ENCODE measurements at regions not wholly inside any gene's neighbourhood (a gene's known extent, or its start where the extent isn't known, plus 50 kb on each side); places are given as distances from the start of the nearest gene placed in this dataset.
A peak's percentile ranks its signal among the peaks of the same experiment; 100 is the strongest.

DNA sequence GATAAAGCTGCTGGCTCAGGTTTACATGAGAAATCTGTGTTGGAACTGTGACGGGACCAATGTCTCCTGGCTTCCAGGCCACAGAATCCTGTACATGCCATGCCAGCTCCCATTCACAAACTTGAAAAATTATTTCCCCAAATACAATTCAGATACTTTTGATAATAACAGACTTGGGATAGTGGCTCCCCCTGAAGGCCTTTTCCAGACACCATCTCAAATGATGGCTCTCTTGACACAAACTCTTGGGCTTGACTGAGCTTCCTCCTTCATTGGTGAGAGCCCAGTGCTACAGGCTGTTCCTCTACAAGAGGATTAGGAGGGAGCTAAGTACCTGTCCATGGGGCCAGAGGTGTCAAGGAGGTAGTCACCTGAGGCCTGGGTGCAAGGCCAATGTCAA lies 104.7 kb upstream of the PAX6 start:
- TF ChIP-seq, protein P1, sequence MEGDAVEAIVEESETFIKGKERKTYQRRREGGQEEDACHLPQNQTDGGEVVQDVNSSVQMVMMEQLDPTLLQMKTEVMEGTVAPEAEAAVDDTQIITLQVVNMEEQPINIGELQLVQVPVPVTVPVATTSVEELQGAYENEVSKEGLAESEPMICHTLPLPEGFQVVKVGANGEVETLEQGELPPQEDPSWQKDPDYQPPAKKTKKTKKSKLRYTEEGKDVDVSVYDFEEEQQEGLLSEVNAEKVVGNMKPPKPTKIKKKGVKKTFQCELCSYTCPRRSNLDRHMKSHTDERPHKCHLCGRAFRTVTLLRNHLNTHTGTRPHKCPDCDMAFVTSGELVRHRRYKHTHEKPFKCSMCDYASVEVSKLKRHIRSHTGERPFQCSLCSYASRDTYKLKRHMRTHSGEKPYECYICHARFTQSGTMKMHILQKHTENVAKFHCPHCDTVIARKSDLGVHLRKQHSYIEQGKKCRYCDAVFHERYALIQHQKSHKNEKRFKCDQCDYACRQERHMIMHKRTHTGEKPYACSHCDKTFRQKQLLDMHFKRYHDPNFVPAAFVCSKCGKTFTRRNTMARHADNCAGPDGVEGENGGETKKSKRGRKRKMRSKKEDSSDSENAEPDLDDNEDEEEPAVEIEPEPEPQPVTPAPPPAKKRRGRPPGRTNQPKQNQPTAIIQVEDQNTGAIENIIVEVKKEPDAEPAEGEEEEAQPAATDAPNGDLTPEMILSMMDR (IDR thresholded peaks at IDR 0.05; ENCODE audit: insufficient read depth, low read depth, low read length, missing control alignments) = no peak
- DNase-seq (ENCODE audit: low read depth) = no peak
- H3K4me3 ChIP-seq (ENCODE audit: low read depth, low read length) = no peak overlapping the region

DNA sequence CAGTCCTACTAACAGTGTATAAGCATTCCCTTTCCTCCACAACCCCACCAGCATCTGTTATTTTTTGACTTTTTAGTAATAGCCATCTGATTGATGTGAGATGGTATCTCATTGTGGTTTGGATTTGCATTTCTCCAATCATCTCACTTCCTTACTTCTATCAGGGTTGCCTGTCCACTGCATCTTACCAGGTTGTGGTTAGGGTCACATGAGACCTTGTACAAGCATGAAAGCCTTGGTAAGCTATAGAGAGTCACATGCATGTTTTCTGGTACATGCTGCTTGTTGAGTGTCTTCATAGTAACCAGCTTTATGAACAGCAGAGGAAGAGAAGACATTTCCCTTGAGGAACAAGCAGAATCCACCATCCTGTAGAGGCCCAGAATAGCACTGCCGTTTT lies 102.9 kb upstream of the PAX6 start:
- TF ChIP-seq, protein P1 (IDR thresholded peaks at IDR 0.05; ENCODE audit: insufficient read depth, low read depth, low read length, missing control alignments) = no peak
- H3K4me3 ChIP-seq (ENCODE audit: low read depth, low read length) = no peak overlapping the region
- DNase-seq (ENCODE audit: low read depth) = peak; percentile 23

DNA sequence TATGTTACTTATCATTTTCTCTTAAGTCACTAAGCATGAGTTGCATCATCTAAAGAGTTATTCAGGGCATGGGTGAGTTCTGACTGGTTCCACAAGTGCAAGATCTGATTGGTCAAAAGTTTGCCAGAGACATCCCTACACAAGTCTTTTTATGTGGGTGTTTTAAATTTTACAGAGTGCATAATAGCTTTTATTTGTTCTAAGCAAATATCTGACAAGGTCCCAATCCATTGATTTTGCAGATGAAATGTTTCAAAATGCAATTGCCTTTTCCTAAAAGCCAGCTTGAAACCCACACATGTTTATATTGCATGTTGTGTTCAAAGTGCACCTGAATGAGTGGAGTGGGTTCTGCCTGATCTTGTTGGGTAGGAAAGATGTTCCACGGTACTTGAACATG lies 101.7 kb upstream of the PAX6 start:
- no peak for DNase-seq (ENCODE audit: low read depth)
- H3K4me3 ChIP-seq (ENCODE audit: low read depth, low read length) = no peak overlapping the region
- TF ChIP-seq, protein P1 (IDR thresholded peaks at IDR 0.05; ENCODE audit: insufficient read depth, low read depth, low read length, missing control alignments) = no peak

DNA sequence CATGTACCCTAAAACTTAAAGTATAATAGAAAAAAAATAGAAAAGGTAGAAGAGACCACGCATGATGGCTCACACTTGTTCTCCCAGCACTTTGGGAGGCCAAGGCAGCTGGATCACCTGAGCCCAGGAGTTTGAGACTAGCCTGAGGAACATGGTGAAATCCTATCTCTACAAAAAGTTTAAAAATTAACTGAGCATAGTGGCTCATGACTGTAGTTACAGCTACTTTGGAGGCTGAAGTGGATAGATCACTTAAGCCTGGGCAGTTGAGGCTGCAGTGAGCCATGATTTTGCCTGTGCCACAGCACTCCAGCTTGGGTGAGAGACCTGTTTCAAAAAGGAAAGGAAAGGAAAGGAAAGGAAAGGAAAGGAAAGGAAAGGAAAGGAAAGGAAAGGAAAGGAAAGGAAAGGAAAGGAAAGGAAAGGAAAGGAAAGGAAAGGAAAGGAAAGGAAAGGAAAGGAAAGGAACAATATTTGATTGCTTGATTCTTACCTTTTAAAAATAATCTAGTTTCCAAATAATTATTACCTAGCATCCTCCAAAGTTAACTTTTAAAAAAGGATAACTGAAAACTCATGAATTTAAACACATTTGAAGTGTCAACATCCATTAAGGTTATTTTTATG lies 99.9 kb upstream of the PAX6 start:
- TF ChIP-seq, protein P1 (IDR thresholded peaks at IDR 0.05; ENCODE audit: insufficient read depth, low read depth, low read length, missing control alignments) = no peak
- DNase-seq (ENCODE audit: low read depth) = no peak
- H3K4me3 ChIP-seq (ENCODE audit: low read depth, low read length) = no peak overlapping the region

DNA sequence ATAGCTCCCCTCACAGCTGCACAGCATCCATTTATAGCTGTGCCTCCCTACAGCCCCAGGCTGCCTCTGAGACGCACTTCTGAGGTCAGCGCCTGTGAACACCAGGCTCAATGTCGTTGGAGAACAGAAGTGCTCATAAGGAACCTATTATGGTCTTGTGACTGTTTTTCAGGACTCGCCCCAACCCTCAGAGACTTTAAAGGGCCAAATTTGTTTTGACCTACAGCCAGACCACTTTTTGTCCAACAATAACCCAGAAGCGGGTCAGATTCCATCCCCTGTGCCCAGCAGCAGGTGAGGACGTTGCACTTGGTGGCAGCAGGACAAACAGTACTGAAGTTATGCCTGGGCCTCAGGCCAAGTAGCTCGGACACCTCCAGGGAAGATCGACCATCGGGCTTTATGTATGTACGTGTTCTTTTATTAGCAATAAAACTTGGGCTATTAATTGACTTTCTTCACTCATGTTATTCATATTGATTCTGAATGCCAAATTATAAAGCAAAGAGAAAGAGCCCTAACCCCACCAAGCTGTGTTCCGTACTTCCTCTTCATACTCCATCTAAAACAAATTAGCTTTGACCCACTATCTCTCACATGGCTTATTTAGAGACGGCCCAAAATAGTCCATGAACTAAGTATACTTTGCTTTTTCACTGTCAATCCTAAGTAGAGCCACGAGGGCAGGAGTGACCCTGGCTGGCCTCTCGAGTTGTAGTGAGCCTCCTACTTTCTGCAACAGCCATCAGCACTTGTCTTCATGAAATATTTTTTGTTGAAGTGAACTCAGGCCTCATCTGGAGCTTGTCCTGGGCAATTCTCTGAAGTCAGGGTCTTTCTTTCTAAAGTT lies 92.3 kb upstream of the PAX6 start:
- H3K4me3 ChIP-seq (ENCODE audit: low read depth, low read length) = no peak overlapping the region
- DNase-seq (ENCODE audit: low read depth) = no peak
- TF ChIP-seq, protein P1 (IDR thresholded peaks at IDR 0.05; ENCODE audit: insufficient read depth, low read depth, low read length, missing control alignments) = no peak

DNA sequence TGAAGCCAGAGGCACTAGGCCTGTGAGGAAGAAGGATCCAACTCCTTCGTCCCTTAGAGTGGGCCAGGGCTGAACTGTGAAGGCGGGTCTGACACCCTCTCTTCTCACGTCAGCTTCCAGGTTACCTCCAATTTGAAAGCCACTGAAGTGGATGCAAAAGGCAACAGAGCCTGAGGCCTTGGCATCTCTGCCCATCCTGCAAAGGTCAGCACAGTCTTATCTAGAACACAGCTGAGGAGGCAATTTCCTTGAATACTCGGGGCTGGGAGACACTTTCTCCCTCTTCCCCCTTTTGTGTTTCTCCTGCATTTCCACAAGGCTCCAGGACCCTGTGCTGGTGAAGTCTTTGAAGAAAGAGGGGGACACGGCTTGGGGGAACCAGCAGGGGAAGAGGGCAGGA lies 91.6 kb upstream of the PAX6 start:
- DNase-seq (ENCODE audit: low read depth) = no peak
- H3K4me3 ChIP-seq (ENCODE audit: low read depth, low read length) = no peak overlapping the region
- TF ChIP-seq, protein P1 (IDR thresholded peaks at IDR 0.05; ENCODE audit: insufficient read depth, low read depth, low read length, missing control alignments) = no peak
